Ureter (tissue), 1 donor: ENCODE measurements at regions not wholly inside any gene's neighbourhood (a gene's known extent, or its start where the extent isn't known, plus 50 kb on each side); places are given as distances from the start of the nearest gene placed in this dataset.
"Not testable (repeated sequence)": the region's sequence is repeated elsewhere in the genome, so short reads cannot be mapped to it uniquely, and the experiment has no call there.

Experiments
- DNase-seq: peaks from one replicate; pipeline ENCODE4 v3.0.0-alpha.2; 2020; ENCODE audit warnings: low spot score
- donor health status: DM: yes; HTN: yes; CAD: no.

DNA sequence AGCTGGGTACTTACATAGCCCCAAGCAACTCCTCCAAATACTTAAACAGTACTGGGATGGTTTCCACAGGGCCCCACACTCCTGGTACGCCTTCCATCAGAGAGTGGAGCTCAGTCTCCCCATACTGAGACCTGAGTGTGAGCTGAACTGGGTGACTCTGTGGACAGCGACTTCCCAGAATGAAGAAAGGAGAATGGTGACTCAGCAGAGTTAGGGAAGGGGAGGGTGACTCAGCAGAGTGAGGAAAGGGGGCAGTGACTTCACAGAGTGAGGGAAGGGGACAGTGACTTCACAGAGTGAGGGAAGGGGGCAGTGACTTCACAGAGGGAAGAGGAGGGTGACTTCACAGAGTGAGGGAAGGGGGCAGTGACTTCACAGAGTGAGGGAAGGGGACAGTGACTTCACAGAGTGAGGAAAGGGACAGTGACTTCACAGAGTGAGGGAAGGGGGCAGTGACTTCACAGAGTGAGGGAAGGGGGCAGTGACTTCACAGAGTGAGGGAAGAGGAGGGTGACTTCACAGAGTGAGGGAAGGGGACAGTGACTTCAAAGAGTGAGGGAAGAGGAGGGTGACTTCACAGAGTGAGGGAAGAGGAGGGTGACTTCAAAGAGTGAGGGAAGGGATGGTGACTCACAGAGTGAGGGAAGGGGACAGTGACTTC, 141.3 kb upstream of the PITRM1 start:
- not testable (repeated sequence) for DNase-seq

GRCh38 chr10:3312403-3312940, 139.9 kb upstream of the PITRM1 start:
- DNase-seq = no peak

- peak; percentile 20 for DNase-seq
Measured at GRCh38 chr10:3310016-3310784, 137.6 kb upstream of the PITRM1 start.

DNA sequence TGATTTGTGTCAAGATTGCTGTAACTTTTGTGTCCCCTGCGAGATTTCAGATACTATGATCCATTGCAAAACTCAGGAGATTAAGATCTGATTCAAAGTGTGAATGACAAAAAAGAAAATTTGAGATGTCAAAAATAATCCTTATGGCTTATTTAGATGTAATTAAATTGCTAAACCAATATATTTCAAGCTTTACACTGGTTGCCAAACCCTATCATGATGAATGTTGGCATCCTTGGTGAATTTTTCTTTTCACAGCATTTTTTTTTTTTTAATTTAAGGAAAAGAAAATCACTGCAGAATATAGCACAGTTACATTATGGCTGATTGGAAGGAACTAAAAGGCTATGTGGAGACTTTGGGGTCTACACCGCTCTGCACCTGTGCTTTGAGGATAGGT, 133.5 kb upstream of the PITRM1 start:
- DNase-seq = no peak

DNA sequence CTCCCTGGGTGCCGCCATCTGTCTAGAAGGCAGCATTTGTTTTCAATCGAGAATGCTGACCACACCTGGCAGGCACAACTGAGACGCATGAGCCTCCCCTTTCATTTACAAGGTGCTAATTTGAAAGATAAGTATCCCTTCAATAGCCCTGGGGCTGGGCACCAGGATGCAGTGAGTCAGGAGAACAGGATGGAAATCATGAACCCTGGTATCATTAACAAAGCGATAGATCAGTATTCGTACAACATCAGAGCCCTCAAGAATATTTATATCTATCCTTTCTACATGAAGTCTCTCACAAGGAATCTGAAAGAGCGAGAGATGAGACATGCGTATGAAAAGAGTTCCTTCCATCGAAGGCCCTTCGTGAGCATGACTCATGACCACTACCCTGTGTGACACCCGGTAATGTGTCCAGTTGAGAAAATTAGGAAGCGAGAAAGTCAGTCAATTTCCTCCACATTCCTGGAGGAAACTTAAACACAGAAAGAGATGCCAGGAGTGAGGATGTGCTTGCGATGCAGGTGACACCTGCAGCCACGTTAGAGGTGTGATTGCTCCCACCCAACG, 123.1 kb upstream of the PITRM1 start:
- no peak for DNase-seq

DNA sequence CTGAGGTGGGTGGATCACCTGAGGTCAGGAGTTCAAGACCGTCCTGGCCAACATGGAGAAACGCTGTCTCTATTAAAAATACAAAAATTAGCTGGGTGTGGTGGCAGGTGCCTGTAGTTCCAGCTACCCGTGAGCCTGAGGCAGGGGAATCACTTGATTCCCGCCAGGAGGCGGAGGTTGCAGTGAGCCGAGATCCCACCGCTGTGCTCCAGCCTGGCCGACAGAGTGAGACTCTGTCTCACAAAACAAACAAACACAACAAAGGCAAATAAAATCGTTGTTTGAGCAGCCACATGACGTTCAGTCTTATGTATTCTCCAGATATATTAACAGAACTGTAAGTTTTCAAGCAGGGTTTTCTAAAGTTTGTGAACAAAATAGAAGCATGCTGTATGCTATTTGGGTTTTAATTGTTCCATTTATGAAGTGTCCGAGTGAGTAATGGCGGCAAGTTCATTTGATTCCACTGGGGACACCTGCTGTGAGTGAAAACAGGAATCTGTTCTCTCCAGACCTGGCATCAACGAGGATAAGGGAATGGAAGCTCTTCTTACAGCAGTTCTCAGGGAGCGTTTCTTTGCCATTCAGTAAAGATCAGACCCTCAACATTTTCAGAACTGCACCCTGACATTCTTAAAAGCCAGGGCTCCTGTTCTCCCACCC, 122.5 kb upstream of the PITRM1 start:
- no peak for DNase-seq

- no peak for DNase-seq
Measured at GRCh38 chr10:3293581-3294431, 121.2 kb upstream of the PITRM1 start.

DNA sequence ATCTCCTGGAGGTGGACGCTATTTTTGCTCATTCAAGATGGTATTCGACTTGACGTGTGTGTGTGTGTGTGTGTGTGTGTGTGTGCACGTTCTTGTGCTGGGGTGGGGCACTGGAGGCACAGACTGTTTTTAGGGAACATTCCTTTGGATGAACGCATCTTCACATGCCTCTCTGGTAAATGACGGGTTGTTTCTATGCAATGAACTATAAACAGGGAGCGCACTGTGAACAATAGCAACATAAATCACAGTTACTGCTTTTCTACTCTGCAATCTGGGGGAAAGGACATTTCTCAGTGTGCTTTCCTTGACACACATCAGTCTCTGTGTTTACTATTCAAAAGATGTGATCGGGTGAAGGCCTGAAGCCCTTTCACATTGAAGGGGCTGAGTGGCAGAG, 120.1 kb upstream of the PITRM1 start:
- no peak for DNase-seq

DNA sequence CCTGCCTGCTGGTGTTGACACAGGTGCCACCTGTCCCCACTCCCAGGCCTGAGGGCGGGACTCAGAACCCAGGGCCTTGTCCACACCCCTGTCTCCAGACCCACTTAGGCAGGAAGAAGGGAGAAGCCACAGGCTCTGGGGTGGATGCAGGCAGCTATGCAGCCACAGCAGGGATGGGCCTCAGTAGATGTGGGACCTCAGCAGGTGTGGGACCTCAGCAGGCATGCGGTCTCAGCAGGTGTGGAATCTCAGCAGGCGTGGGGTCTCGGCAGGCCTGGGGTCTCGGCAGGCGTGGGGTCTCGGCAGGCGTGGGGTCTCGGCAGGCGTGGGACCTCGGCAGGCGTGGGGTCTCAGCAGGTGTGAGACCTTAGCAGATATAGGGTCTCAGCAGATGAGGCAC, 118.0 kb upstream of the PITRM1 start:
- DNase-seq = no peak

- peak; percentile 61 for DNase-seq
Measured at GRCh38 chr10:3287572-3288445, 115.2 kb upstream of the PITRM1 start.

DNA sequence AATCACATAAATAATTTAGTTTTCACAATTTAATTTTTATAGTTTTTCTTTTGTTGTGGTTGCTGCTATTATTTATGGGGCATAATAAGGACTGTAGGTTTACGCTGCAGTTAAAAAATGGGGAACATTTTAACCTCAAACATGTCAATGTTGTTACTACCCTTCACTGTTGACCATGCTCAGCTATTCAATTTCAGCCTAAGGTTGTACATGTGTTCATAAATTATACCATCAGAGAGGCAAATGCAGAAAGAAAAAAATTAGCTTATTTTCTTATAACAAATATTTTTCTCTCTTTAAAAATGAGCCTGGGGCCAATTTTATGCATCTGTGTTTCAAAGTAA, 110.1 kb upstream of the PITRM1 start:
- no peak for DNase-seq

DNA sequence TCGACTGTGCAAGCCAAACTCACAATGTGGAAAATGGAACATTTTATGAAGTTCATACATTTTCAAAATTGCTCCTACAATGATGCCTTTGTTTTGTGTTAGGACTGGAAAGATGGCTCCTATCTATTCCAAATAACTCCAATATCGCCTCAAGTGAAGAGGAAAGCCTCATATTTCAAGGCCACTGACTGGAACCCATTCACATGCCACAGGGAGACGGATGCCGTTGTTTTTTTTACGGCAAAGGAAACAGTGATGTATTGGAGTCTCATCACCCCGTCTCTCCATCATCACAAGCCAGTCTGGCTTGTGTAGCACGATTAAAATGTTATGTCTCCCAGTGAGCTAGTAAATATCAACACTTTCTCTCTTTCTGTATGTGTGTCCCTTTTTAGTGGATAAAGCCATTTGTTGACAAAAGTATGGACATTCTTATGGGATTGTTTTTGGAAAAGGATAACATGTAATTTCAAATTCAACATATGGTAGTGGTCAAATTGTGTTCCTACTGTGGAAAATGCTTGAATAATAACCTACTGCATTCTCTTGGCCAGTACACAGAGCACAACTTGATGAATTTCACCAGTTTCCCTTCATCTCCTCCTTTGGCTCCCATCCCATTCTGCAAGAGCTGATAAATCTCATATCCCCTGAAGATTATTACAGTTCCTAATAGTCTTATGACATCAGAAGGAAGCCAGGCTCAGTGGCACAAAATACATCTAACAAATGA, 109.5 kb upstream of the PITRM1 start:
- no peak for DNase-seq

DNA sequence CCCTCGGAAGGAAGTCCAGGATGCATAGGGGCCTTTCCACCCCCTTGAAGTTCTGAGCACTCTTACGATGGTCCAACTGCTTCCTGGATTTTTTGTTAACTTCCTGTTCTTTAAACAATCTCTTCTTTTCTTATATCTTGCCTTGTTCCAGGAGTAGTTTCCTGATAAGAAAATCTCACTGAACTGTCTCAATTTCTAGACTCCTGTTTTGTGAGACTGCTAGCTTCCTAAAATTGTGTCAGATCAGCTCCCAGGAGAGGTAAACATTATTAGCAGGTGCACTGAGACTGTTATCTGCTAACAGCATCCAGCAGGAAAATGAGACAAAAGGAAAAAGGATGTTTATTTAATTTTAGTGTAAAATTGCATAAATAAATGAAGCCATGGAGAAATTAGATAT, 106.2 kb upstream of the PITRM1 start:
- no peak for DNase-seq

- no peak for DNase-seq
Measured at GRCh38 chr10:3277566-3277965, 105.0 kb upstream of the PITRM1 start.

- DNase-seq = no peak
Measured at GRCh38 chr10:3274414-3274813, 101.8 kb upstream of the PITRM1 start.

- no peak for DNase-seq
Measured at GRCh38 chr10:3273966-3274365, 101.4 kb upstream of the PITRM1 start.

GRCh38 chr10:3272300-3272699, 99.7 kb upstream of the PITRM1 start:
- no peak for DNase-seq

GRCh38 chr10:3271354-3272115, 99.0 kb upstream of the PITRM1 start:
- no peak for DNase-seq
